ENCODE measurements at regions not wholly inside any gene's neighbourhood (a gene's known extent, or its start where the extent isn't known, plus 50 kb on each side); places are given as distances from the start of the nearest gene placed in this dataset.

DNA sequence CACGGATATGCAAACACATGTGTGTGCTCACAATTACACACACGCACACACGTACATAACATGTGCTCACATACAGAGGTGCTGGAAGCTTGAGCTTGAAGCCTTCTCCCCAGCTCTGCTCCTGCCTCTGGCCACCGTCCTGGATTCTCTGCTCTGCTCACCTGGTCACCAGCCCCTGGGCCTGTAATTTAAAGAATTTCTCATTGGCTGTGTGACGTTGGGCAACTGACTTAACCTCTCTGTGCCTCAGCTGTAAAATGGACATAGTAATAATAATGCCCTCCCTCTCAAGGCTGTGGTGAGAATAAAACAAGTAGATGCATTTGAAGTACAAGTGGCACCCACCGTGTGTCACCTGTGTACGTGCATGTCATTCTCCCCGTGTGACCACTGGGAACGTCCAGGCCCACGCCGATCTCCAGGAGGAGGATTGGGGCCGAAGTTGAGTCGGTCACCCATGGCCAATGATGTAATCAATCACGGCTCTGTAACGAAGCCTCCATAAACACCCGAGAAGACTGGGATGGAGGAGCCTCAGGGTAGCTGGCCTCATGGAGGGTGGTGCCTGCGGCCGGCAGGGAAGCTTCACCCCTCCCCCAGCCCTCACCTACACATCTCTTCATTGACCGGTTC lies 160.9 kb upstream of the AFDN start:
- Histone ChIP-seq H3K27ac (no peak overlapping the region), H3K27me3 (replicated peaks) (no peaks in the 10 kb centered on the region), H3K4me3 (ENCODE audit: low read depth, low read length) (no peak overlapping the region), H3K36me3 (replicated peaks) (no peaks in the 10 kb centered on the region)
- no peak for DNase-seq
- no peak for TF ChIP-seq CTCF (IDR thresholded peaks at IDR 0.05; ENCODE audit: low read depth, low read length, missing control alignments)
- in situ Hi-C loops (cut with HindIII; ENCODE audit: low pct_ligation_motif_present, low sequenced_read_pairs): no loop called here

DNA sequence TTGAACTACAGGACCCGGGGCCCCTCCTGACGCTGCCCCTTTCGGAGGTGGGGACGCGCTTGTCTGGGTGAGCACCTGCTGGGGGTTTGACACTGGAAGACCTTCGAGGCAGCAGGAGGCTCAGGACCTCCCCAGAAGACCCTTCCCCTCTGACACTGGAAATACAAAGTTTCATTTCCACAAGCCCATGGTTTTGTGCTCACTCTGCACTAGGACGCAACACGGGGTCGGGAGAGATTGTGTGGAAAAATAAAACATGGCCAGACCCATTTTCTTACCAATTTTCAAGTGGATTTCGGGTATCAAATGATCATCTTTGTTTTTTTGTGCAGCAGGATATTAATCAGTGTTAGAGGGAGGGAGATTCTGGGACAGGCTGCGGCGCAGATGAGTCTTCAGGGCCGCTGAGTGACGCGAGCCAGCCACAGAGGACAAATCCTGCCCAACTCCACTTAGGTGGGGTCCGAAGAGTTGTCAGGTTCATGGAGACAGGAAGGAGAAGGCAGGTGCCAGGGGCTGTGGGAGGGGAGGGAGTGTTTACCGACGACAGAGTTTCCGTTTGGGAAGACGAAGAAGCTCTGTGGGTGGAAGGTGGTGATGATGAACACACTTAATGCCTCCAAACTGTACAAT lies 160.0 kb upstream of the AFDN start:
- H3K27ac ChIP-seq: no peak overlapping the region
- H3K27me3 ChIP-seq (replicated peaks): no peaks in the 10 kb centered on the region
- no peak for TF ChIP-seq CTCF (IDR thresholded peaks at IDR 0.05; ENCODE audit: low read depth, low read length, missing control alignments)
- no peaks in the 10 kb centered on the region for H3K36me3 ChIP-seq (replicated peaks)
- no peak for DNase-seq
- in situ Hi-C loops (cut with HindIII; ENCODE audit: low pct_ligation_motif_present, low sequenced_read_pairs): no loop called here
- no peak overlapping the region for H3K4me3 ChIP-seq (ENCODE audit: low read depth, low read length)

- no peaks in the 10 kb centered on the region for H3K27me3 ChIP-seq (replicated peaks)
- no peak for DNase-seq
- H3K4me3 ChIP-seq (ENCODE audit: low read depth, low read length): no peak overlapping the region
- H3K27ac ChIP-seq: no peak overlapping the region
- no peak for TF ChIP-seq CTCF (IDR thresholded peaks at IDR 0.05; ENCODE audit: low read depth, low read length, missing control alignments)
- in situ Hi-C loops (cut with HindIII; ENCODE audit: low pct_ligation_motif_present, low sequenced_read_pairs): no loop called here
- no peaks in the 10 kb centered on the region for H3K36me3 ChIP-seq (replicated peaks)
These were observed 159.3 kb upstream of the AFDN start for GRCh38 chr6:167667204-167668018.

GRCh38 chr6:167668019-167668753 lies 158.5 kb upstream of the AFDN start:
- in situ Hi-C loops (cut with HindIII; ENCODE audit: low pct_ligation_motif_present, low sequenced_read_pairs): no loop called here
- no peak for TF ChIP-seq CTCF (IDR thresholded peaks at IDR 0.05; ENCODE audit: low read depth, low read length, missing control alignments)
- Histone ChIP-seq H3K27me3 (replicated peaks) (no peaks in the 10 kb centered on the region), H3K4me3 (ENCODE audit: low read depth, low read length) (no peak overlapping the region), H3K27ac (no peak overlapping the region), H3K36me3 (replicated peaks) (no peaks in the 10 kb centered on the region)
- DNase-seq: no peak

GRCh38 chr6:167668754-167669552 lies 157.8 kb upstream of the AFDN start:
- in situ Hi-C loops (cut with HindIII; ENCODE audit: low pct_ligation_motif_present, low sequenced_read_pairs): no loop called here
- TF ChIP-seq CTCF (IDR thresholded peaks at IDR 0.05; ENCODE audit: low read depth, low read length, missing control alignments): no peak

More at GRCh38 chr6:167668754-167669552, 157.8 kb upstream of the AFDN start:
- no peak overlapping the region for H3K4me3 ChIP-seq (ENCODE audit: low read depth, low read length)
- DNase-seq: no peak
- no peaks in the 10 kb centered on the region for H3K36me3 ChIP-seq (replicated peaks)
- no peak overlapping the region for H3K27ac ChIP-seq
- no peaks in the 10 kb centered on the region for H3K27me3 ChIP-seq (replicated peaks)
